ENCODE measurements at regions not wholly inside any gene's neighbourhood (a gene's known extent, or its start where the extent isn't known, plus 50 kb on each side); places are given as distances from the start of the nearest gene placed in this dataset.

DNA sequence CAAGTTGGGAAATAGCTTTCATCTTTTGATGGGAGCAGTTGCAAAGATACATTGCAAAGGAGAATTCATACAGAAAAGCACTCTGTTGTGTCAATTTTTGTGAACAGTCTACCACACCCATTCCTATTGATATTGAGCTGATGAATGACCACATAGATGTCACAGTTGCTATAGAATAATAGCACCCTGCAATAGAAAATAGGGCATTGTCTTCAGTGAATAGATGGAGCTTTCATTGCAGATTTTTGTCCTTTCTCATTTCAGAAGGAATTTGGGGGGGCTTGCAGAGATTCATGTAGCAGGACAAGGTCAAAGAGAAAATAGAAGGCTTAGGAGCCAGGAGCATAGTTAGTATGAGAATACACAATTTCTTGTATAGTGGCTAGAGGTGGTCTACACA is 237.9 kb downstream of the TMEM38B start:
- no peak overlapping the region for H3K9ac ChIP-seq (ENCODE audit: low read depth in 1 of 2, low read length in 2 of 2)
- H3K4me3 ChIP-seq (ENCODE audit: low read depth in 1 of 3, low read length in 3 of 3): no peak overlapping the region
- TF ChIP-seq, protein P1, sequence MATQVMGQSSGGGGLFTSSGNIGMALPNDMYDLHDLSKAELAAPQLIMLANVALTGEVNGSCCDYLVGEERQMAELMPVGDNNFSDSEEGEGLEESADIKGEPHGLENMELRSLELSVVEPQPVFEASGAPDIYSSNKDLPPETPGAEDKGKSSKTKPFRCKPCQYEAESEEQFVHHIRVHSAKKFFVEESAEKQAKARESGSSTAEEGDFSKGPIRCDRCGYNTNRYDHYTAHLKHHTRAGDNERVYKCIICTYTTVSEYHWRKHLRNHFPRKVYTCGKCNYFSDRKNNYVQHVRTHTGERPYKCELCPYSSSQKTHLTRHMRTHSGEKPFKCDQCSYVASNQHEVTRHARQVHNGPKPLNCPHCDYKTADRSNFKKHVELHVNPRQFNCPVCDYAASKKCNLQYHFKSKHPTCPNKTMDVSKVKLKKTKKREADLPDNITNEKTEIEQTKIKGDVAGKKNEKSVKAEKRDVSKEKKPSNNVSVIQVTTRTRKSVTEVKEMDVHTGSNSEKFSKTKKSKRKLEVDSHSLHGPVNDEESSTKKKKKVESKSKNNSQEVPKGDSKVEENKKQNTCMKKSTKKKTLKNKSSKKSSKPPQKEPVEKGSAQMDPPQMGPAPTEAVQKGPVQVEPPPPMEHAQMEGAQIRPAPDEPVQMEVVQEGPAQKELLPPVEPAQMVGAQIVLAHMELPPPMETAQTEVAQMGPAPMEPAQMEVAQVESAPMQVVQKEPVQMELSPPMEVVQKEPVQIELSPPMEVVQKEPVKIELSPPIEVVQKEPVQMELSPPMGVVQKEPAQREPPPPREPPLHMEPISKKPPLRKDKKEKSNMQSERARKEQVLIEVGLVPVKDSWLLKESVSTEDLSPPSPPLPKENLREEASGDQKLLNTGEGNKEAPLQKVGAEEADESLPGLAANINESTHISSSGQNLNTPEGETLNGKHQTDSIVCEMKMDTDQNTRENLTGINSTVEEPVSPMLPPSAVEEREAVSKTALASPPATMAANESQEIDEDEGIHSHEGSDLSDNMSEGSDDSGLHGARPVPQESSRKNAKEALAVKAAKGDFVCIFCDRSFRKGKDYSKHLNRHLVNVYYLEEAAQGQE (IDR thresholded peaks at IDR 0.05): no peak
- TF ChIP-seq RAD21 (IDR thresholded peaks at IDR 0.05) (no peak), HNF4A (conservative IDR thresholded peaks at IDR 0.05) (no peak), JUND (IDR thresholded peaks at IDR 0.05) (no peak), SP1 (IDR thresholded peaks at IDR 0.05) (no peak), HNF4G (IDR thresholded peaks at IDR 0.05) (no peak), NR2F2 (IDR thresholded peaks at IDR 0.05) (no peak), YY1 (IDR thresholded peaks at IDR 0.05) (no peak), TAF1 (conservative IDR thresholded peaks at IDR 0.05) (no peak), FOXA1 (IDR thresholded peaks at IDR 0.05) (no peak), GABPA (IDR thresholded peaks at IDR 0.05 in 1 of 2, conservative IDR thresholded peaks at IDR 0.05 in 1 of 2) (no peak)
- TF ChIP-seq, protein P2, sequence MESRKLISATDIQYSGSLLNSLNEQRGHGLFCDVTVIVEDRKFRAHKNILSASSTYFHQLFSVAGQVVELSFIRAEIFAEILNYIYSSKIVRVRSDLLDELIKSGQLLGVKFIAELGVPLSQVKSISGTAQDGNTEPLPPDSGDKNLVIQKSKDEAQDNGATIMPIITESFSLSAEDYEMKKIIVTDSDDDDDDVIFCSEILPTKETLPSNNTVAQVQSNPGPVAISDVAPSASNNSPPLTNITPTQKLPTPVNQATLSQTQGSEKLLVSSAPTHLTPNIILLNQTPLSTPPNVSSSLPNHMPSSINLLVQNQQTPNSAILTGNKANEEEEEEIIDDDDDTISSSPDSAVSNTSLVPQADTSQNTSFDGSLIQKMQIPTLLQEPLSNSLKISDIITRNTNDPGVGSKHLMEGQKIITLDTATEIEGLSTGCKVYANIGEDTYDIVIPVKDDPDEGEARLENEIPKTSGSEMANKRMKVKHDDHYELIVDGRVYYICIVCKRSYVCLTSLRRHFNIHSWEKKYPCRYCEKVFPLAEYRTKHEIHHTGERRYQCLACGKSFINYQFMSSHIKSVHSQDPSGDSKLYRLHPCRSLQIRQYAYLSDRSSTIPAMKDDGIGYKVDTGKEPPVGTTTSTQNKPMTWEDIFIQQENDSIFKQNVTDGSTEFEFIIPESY (IDR thresholded peaks at IDR 0.05): no peak
- TF ChIP-seq, protein P3, sequence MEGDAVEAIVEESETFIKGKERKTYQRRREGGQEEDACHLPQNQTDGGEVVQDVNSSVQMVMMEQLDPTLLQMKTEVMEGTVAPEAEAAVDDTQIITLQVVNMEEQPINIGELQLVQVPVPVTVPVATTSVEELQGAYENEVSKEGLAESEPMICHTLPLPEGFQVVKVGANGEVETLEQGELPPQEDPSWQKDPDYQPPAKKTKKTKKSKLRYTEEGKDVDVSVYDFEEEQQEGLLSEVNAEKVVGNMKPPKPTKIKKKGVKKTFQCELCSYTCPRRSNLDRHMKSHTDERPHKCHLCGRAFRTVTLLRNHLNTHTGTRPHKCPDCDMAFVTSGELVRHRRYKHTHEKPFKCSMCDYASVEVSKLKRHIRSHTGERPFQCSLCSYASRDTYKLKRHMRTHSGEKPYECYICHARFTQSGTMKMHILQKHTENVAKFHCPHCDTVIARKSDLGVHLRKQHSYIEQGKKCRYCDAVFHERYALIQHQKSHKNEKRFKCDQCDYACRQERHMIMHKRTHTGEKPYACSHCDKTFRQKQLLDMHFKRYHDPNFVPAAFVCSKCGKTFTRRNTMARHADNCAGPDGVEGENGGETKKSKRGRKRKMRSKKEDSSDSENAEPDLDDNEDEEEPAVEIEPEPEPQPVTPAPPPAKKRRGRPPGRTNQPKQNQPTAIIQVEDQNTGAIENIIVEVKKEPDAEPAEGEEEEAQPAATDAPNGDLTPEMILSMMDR (IDR thresholded peaks at IDR 0.05; ENCODE audit: low read depth, low read length, missing input control): no peak
- TF ChIP-seq, protein P4, sequence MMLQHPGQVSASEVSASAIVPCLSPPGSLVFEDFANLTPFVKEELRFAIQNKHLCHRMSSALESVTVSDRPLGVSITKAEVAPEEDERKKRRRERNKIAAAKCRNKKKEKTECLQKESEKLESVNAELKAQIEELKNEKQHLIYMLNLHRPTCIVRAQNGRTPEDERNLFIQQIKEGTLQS (IDR thresholded peaks at IDR 0.05): no peak
- TF ChIP-seq, protein P5, sequence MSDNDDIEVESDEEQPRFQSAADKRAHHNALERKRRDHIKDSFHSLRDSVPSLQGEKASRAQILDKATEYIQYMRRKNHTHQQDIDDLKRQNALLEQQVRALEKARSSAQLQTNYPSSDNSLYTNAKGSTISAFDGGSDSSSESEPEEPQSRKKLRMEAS (IDR thresholded peaks at IDR 0.05): no peak
- DNase-seq (ENCODE audit: low spot score): no peak
- H3K4me1 ChIP-seq (ENCODE audit: control insufficient read depth in 4 of 4, insufficient read depth in 4 of 4, low read length in 3 of 4): no peaks in the 10 kb centered on the region
- no peaks in the 10 kb centered on the region for H3K27me3 ChIP-seq (ENCODE audit: control insufficient read depth in 4 of 4, insufficient read depth in 4 of 4, low read length in 3 of 4)
- no peaks in the 10 kb centered on the region for H3K36me3 ChIP-seq (ENCODE audit: control insufficient read depth in 4 of 4, insufficient read depth in 3 of 4, low read depth in 1 of 4, low read length in 3 of 4)
- no peak overlapping the region for H3K27ac ChIP-seq (ENCODE audit: low read depth in 1 of 2, low read length in 2 of 2)
- H3K9me3 ChIP-seq (ENCODE audit: control insufficient read depth in 4 of 4, low read length in 3 of 4): peaks cover 0 to 2% (median under 1%) of the 10 kb centered on the region in 4 donors

DNA sequence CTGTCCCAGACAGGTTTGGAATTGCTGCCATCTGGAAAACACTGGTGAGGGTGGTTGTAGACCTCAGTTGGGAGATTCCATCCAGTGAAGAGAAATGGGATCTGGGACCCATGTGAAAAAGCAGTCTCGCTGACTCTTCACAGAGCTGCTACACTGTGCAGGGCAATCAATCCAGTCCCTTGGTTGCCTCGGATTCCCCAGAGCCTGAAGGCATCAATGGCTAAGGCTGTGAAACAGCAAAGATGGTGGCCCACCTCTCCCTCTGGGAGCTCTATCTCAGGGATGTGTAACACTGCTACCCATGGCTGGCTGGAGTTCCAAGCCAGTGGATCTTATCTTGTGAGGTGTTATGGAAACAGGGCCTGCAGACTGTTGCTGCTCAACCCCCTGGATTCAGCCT is 256.1 kb downstream of the TMEM38B start:
- Histone ChIP-seq H3K9ac (ENCODE audit: low read depth in 1 of 2, low read length in 2 of 2) (no peak overlapping the region), H3K27me3 (ENCODE audit: control insufficient read depth in 4 of 4, insufficient read depth in 4 of 4, low read length in 3 of 4) (no peaks in the 10 kb centered on the region), H3K9me3 (ENCODE audit: control insufficient read depth in 4 of 4, low read length in 3 of 4) (no peaks in the 10 kb centered on the region), H3K4me1 (ENCODE audit: control insufficient read depth in 4 of 4, insufficient read depth in 4 of 4, low read length in 3 of 4) (no peaks in the 10 kb centered on the region), H3K27ac (ENCODE audit: low read depth in 1 of 2, low read length in 2 of 2) (no peak overlapping the region), H3K36me3 (ENCODE audit: control insufficient read depth in 4 of 4, insufficient read depth in 3 of 4, low read depth in 1 of 4, low read length in 3 of 4) (no peaks in the 10 kb centered on the region), H3K4me3 (ENCODE audit: low read depth in 1 of 3, low read length in 3 of 3) (no peak overlapping the region)
- WGBS: 93% methylated on average over 2 of the region's 2 CpGs
- no peak for DNase-seq (ENCODE audit: low spot score)
- TF ChIP-seq JUND (IDR thresholded peaks at IDR 0.05): no peak
- TF ChIP-seq NR2F2 (IDR thresholded peaks at IDR 0.05): no peak
- TF ChIP-seq, protein P3 (IDR thresholded peaks at IDR 0.05; ENCODE audit: low read depth, low read length, missing input control): no peak
- no peak for TF ChIP-seq HNF4G (IDR thresholded peaks at IDR 0.05)
- TF ChIP-seq, protein P5 (IDR thresholded peaks at IDR 0.05): no peak
- no peak for TF ChIP-seq RXRA (IDR thresholded peaks at IDR 0.05)
- TF ChIP-seq SP1 (IDR thresholded peaks at IDR 0.05): no peak
- TF ChIP-seq HNF4A (conservative IDR thresholded peaks at IDR 0.05): no peak
- TF ChIP-seq, protein P1 (IDR thresholded peaks at IDR 0.05): no peak

All from liver (tissue), 8 donors.